HepG2 (cell line): ENCODE measurements at regions not wholly inside any gene's neighbourhood (a gene's known extent, or its start where the extent isn't known, plus 50 kb on each side); places are given as distances from the start of the nearest gene placed in this dataset.

ENCODE experiments used
- ATAC-seq: fragments of 200-7000 bp; cut with Tn5 transposase; 3 replicates; pipeline ENCODE4 v1.9.1; 2020; ENCODE audit warnings: mild to moderate bottlenecking, moderate library complexity
- BruUV-seq: library from RNA; stranded (reverse); fragments of 400-500 nt; replicated peaks from 2 replicates; lab custom pipeline; 2021; lab: Mats Ljungman, UMichigan
- CTCF ChIA-PET: fragments of 300-600 bp; formaldehyde crosslinking; extraction: SDS; loops from one replicate; lab custom pipeline; 2021; ENCODE audit warnings: low total read pairs, inconsistent platforms, low intra/inter-chr PET ratio; lab: Yijun Ruan, JAX
- POLR2A ChIA-PET: fragments of 350-600 bp; sonication (Branson Sonifier 250); formaldehyde crosslinking; loops from one replicate; lab custom pipeline; 2020; ENCODE audit warnings: antibody characterized with exemption, inconsistent platforms; lab: Yijun Ruan, JAX
- DNase-seq: peaks from one replicate; pipeline ENCODE4 v3.0.0-alpha.2; 2015; ENCODE audit warnings: low spot score
- FAIRE-seq: peaks from 3 replicates; lab custom pipeline; 2011; peaks lifted over from hg19 to GRCh38; lab: Jason Lieb, UNC
- H2AFZ ChIP-seq: one replicate; pipeline ENCODE4 v1.6.1; 2011; ENCODE audit warnings: low read length, inconsistent platforms
- H3K27ac ChIP-seq: fragments of 300-600 bp; 3 replicates; pipeline ENCODE4 v1.8.0; 2011; ENCODE audit warnings: mixed run types, mild to moderate bottlenecking, mixed read lengths, low read length, inconsistent platforms; ENCODE audit not compliant: insufficient read depth; ENCODE audit errors: extremely low read length
- H3K27me3 ChIP-seq, 2 experiments: fragments of 200-600 bp in 1 of 2; 2 replicates in 1 of 2; 3 replicates in 1 of 2; pipeline versions ENCODE4 v1.6.0 to v1.8.0; 2011; ENCODE audit warnings: low read length in 2 of 2, mild to moderate bottlenecking in 2 of 2, moderate library complexity in 2 of 2, inconsistent platforms in 1 of 2; ENCODE audit not compliant: insufficient read depth in 2 of 2, control insufficient read depth in 1 of 2
- H3K36me3 ChIP-seq, 2 experiments: fragments of 200-600 bp in 1 of 2; replicated peaks in 1 of 2; 2 replicates in 1 of 2; 3 replicates in 1 of 2; pipeline versions ENCODE4 v1.5.1 to v1.8.0; 2011; ENCODE audit warnings: low read length in 2 of 2, inconsistent platforms in 1 of 2; ENCODE audit not compliant: insufficient read depth in 2 of 2, control insufficient read depth in 1 of 2
- H3K4me1 ChIP-seq: 2 replicates; pipeline ENCODE4 v1.5.1; 2012; ENCODE audit warnings: low read length, inconsistent platforms; ENCODE audit not compliant: insufficient read depth
- H3K4me2 ChIP-seq: 2 replicates; pipeline ENCODE4 v1.6.0; 2011; ENCODE audit warnings: low read depth, low read length, inconsistent platforms
- H3K4me3 ChIP-seq, 3 experiments: fragments of 200-600 bp in 1 of 3; sonication (generic), shearing (Covaris generic) in 1 of 3; replicated peaks in 1 of 3; 2 replicates each; pipeline ENCODE4 v1.5.1; 2011 to 2016; ENCODE audit warnings: low read length in 3 of 3, inconsistent platforms in 2 of 3, low read depth in 2 of 3, mild to moderate bottlenecking in 2 of 3, control low read depth in 1 of 3, mixed read lengths in 1 of 3; ENCODE audit not compliant: insufficient read depth in 1 of 3
- H3K79me2 ChIP-seq: one replicate; pipeline ENCODE4 v1.6.1; 2011; ENCODE audit warnings: low read length, inconsistent platforms; ENCODE audit not compliant: insufficient read depth
- H3K9ac ChIP-seq: 2 replicates; pipeline ENCODE4 v1.6.0; 2011; ENCODE audit warnings: mild to moderate bottlenecking, low read depth, low read length, inconsistent platforms; ENCODE audit not compliant: insufficient read depth
- H3K9me3 ChIP-seq: 2 replicates; pipeline ENCODE4 v1.5.1; 2012; ENCODE audit warnings: mild to moderate bottlenecking, low read length
- H4K20me1 ChIP-seq: 2 replicates; pipeline ENCODE4 v1.6.0; 2011; ENCODE audit warnings: inconsistent platforms, mild to moderate bottlenecking, low read length, moderate library complexity; ENCODE audit not compliant: insufficient read depth
- ELK4 ChIP-seq: sonication (generic); formaldehyde crosslinking; IDR thresholded peaks from 2 replicates; pipeline ENCODE4 v1.9.0; 2021; ENCODE audit warnings: missing genetic modification reagents, borderline replicate concordance
- FUBP1 ChIP-seq: sonication (generic); formaldehyde crosslinking; IDR thresholded peaks from 2 replicates; pipeline ENCODE4 v1.5.1; 2020; ENCODE audit warnings: missing genetic modification reagents, mild to moderate bottlenecking, borderline replicate concordance
- HMGXB3 ChIP-seq: sonication (generic); formaldehyde crosslinking; IDR thresholded peaks from 2 replicates; pipeline ENCODE4 v1.4.0; 2020; ENCODE audit warnings: missing genetic modification reagents, borderline replicate concordance
- HNF1B ChIP-seq: sonication (generic); formaldehyde crosslinking; IDR thresholded peaks from 2 replicates; pipeline ENCODE4 v1.5.1; 2020; ENCODE audit warnings: mild to moderate bottlenecking, moderate library complexity, missing genetic modification reagents
- LCORL ChIP-seq, 2 experiments: fragments of 450-650 bp in 1 of 2; sonication (generic) in 1 of 2; formaldehyde crosslinking in 1 of 2; IDR thresholded peaks; 2 replicates each; pipeline versions ENCODE4 v1.5.0 to v1.6.1; 2017 to 2020; ENCODE audit warnings: antibody characterized with exemption in 1 of 2, missing genetic modification reagents in 1 of 2
- MLXIP ChIP-seq: sonication (generic); formaldehyde crosslinking; IDR thresholded peaks from 2 replicates; pipeline ENCODE4 v1.9.0; 2021; ENCODE audit warnings: missing genetic modification reagents, borderline replicate concordance
- PCBP1 ChIP-seq: fragments of 200-400 bp; formaldehyde crosslinking; IDR thresholded peaks from 2 replicates; pipeline ENCODE4 v1.6.1; 2017; ENCODE audit warnings: mild to moderate bottlenecking, low read depth, low read length, borderline replicate concordance
- ZBTB8A ChIP-seq: sonication (generic); formaldehyde crosslinking; IDR thresholded peaks from 2 replicates; pipeline ENCODE4 v1.4.0; 2020; ENCODE audit warnings: mild to moderate bottlenecking, low read depth, missing genetic modification reagents, borderline replicate concordance
- ZNF205 ChIP-seq: IDR thresholded peaks from 2 replicates; pipeline ENCODE4 v1.6.1; 2018; ENCODE audit warnings: missing biosample characterization, missing genetic modification reagents
- ZNF251 ChIP-seq: sonication (generic); formaldehyde crosslinking; IDR thresholded peaks from 2 replicates; pipeline ENCODE4 v1.9.0; 2021; ENCODE audit warnings: mild to moderate bottlenecking, missing genetic modification reagents
- ZNF382 ChIP-seq: sonication (generic); formaldehyde crosslinking; IDR thresholded peaks from 2 replicates; pipeline ENCODE4 v1.5.0; 2020; ENCODE audit warnings: missing genetic modification reagents, mild to moderate bottlenecking, borderline replicate concordance
- ZSCAN22 ChIP-seq: sonication (generic); formaldehyde crosslinking; IDR thresholded peaks from 2 replicates; pipeline ENCODE4 v1.4.0; 2020; ENCODE audit warnings: mild to moderate bottlenecking, missing genetic modification reagents
- WGBS: methylation state at CpG from one replicate; pipeline ENCODE4 v1.1.6; 2017; ENCODE audit warnings: low lambda C conversion rate; 5-methylcytosine and 5-hydroxymethylcytosine counted together
- in situ Hi-C: cut with HindIII; loops from 2 replicates; pipeline ENCODE4 v1.10.0; 2017; ENCODE audit warnings: low pct_unique_long_range_greater_than_20kb; ENCODE audit not compliant: extremely low pct_ligation_motif_present
- intact Hi-C: fragments of 100-400 bp; cut with micrococcal nuclease; formaldehyde crosslinking; loops from one replicate; pipeline ENCODE4 v1.10.0; 2022; ENCODE audit not compliant: unreplicated experiment

- Histone ChIP-seq H3K36me3 (no peaks in the 10 kb centered on the region), H3K27ac (no peak overlapping the region), H3K4me2 (no peak overlapping the region), H4K20me1 (no peaks in the 10 kb centered on the region), H3K4me3 (no peak overlapping the region), H3K9me3 (no peaks in the 10 kb centered on the region), H3K9ac (no peak overlapping the region), H3K4me1 (no peaks in the 10 kb centered on the region), H2AFZ (no peak overlapping the region), H3K27me3 (no peaks in the 10 kb centered on the region)
- ChIA-PET POLR2A (no interaction called here), CTCF (no interaction called here)
- WGBS = 51% methylated on average over 2 of the region's 2 CpGs
- BruUV-seq = no TSS peak
- ATAC-seq (no peak), DNase-seq (no peak)
- in situ Hi-C loops = no loop called here
- intact Hi-C loops = no loop called here
- TF ChIP-seq HMGXB3 (CRISPR knock-in tag) (no peak), ZNF251 (CRISPR knock-in tag) (no peak), HNF1B (no peak), FUBP1 (CRISPR knock-in tag) (no peak), ZNF205 (CRISPR knock-in tag) (no peak), MLXIP (CRISPR knock-in tag) (no peak), ZBTB8A (CRISPR knock-in tag) (no peak), ZNF382 (CRISPR knock-in tag) (no peak), LCORL (IDR thresholded peaks at IDR 0.05) (no peak), LCORL (CRISPR knock-in tag; IDR thresholded peaks at IDR 0.05) (no peak), ZSCAN22 (CRISPR knock-in tag) (no peak), PCBP1 (no peak), ELK4 (CRISPR knock-in tag) (no peak)
- TF ChIP-seq, all 625 proteins: peak for 0
- no peaks in the 10 kb centered on the region for H3K79me2 ChIP-seq
- FAIRE-seq = no peak
Observed at GRCh38 chr3:59310736-59311135, 260.9 kb upstream of the CFAP20DC start.
